Glutamatergic neuron (in vitro differentiated cells): ENCODE measurements at regions not wholly inside any gene's neighbourhood (a gene's known extent, or its start where the extent isn't known, plus 50 kb on each side); places are given as distances from the start of the nearest gene placed in this dataset.

Source experiments
- DNase-seq: peaks from one replicate; pipeline ENCODE4 v3.0.0; 2022
- H3K27ac Mint-ChIP-seq: one replicate; pipeline ENCODE4 v1.8.0; 2020; ENCODE audit warnings: mild to moderate bottlenecking, mixed read lengths, inconsistent platforms; ENCODE audit not compliant: unreplicated experiment
- H3K27me3 Mint-ChIP-seq: one replicate; pipeline ENCODE4 v1.8.0; 2020; ENCODE audit warnings: mild to moderate bottlenecking, moderate library complexity, mixed read lengths, inconsistent platforms; ENCODE audit not compliant: unreplicated experiment
- H3K36me3 Mint-ChIP-seq: one replicate; pipeline ENCODE4 v1.8.0; 2020; ENCODE audit warnings: mild to moderate bottlenecking, mixed read lengths, inconsistent platforms; ENCODE audit not compliant: unreplicated experiment
- H3K4me1 Mint-ChIP-seq: one replicate; pipeline ENCODE4 v1.8.0; 2020; ENCODE audit warnings: mild to moderate bottlenecking, low read depth, mixed read lengths, inconsistent platforms; ENCODE audit not compliant: unreplicated experiment
- H3K4me3 Mint-ChIP-seq: one replicate; pipeline ENCODE4 v1.8.0; 2020; ENCODE audit warnings: mild to moderate bottlenecking, mixed read lengths, inconsistent platforms; ENCODE audit not compliant: unreplicated experiment
- H3K9me3 Mint-ChIP-seq: one replicate; pipeline ENCODE4 v1.8.0; 2020; ENCODE audit warnings: mild to moderate bottlenecking, moderate library complexity, mixed read lengths, inconsistent platforms; ENCODE audit not compliant: unreplicated experiment
- CTCF ChIP-seq: fragments of 200-600 bp; sonication (generic); IDR thresholded peaks from one replicate; pipeline ENCODE4 v1.5.0; 2021; ENCODE audit not compliant: partially characterized antibody, unreplicated experiment

GRCh38 chr16:73408716-73409115 is 360.8 kb upstream of the ZFHX3 start:
- Mint-ChIP-seq H3K27me3 (peaks cover 3% of the 10 kb centered on the region), H3K4me1 (peaks cover 12% of the 10 kb centered on the region), H3K36me3 (no peaks in the 10 kb centered on the region), H3K27ac (no peak overlapping the region), H3K4me3 (no peak overlapping the region), H3K9me3 (peaks cover 2% of the 10 kb centered on the region)
- no peak for DNase-seq
- no peak for TF ChIP-seq CTCF

- Mint-ChIP-seq H3K9me3 (peaks cover 2% of the 10 kb centered on the region), H3K27ac (no peak overlapping the region), H3K36me3 (no peaks in the 10 kb centered on the region), H3K4me3 (no peak overlapping the region), H3K4me1 (peaks cover 16% of the 10 kb centered on the region), H3K27me3 (peaks cover 3% of the 10 kb centered on the region)
- DNase-seq: no peak
- no peak for TF ChIP-seq CTCF
Observed at GRCh38 chr16:73408311-73408710, 360.4 kb upstream of the ZFHX3 start.

DNA sequence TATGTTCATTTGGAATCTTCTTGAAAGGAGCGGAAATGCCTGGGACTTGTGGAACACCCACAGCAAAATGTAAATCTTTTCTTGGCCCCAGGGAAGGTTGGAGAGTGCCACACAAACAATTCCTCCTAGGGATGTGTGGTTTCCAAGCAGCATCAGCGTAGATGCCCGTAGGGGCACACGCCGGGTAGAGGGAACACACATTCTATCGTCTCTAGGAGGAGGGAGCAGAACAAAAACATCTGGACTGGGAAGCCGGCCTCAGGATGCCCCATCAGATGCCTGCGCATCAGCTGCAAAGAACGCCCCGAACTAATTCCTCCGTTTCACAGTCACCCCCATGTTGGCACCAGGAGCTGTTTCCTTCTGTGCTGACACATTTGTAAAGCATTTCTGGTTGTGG is 357.9 kb upstream of the ZFHX3 start:
- Mint-ChIP-seq H3K4me1 (peaks cover 28% of the 10 kb centered on the region), H3K27me3 (peaks cover 6% of the 10 kb centered on the region), H3K27ac (no peak overlapping the region), H3K9me3 (peaks cover 4% of the 10 kb centered on the region), H3K36me3 (no peaks in the 10 kb centered on the region), H3K4me3 (no peak overlapping the region)
- no peak for DNase-seq
- no peak for TF ChIP-seq CTCF

DNA sequence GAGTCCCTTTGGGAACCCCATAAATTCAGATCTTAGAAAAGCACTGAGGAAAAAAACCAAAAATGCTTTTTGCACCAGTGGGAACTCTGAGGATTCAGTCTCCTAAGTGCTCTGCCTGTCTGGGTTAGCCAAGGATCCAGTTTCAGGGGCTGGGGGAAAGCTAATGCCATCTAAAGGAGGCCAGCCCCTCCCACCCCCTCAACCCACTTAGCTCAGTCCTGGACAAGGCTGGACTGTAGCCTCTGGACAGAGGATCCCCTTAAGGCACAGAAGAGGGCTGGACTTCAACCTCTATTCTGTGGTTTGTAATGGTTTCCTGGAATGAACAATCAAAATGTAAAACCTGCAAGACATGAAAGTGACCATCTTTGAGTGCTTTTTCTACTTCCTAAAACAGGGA is 356.1 kb upstream of the ZFHX3 start:
- Mint-ChIP-seq H3K27me3 (peaks cover 8% of the 10 kb centered on the region), H3K27ac (peak overlapping the region; percentile 34), H3K36me3 (no peaks in the 10 kb centered on the region), H3K4me1 (peaks cover 34% of the 10 kb centered on the region), H3K4me3 (no peak overlapping the region), H3K9me3 (peaks cover 6% of the 10 kb centered on the region)
- no peak for TF ChIP-seq CTCF
- DNase-seq: no peak

- no peak for TF ChIP-seq CTCF
- Mint-ChIP-seq H3K27me3 (peaks cover 8% of the 10 kb centered on the region), H3K36me3 (no peaks in the 10 kb centered on the region), H3K4me1 (peaks cover 34% of the 10 kb centered on the region), H3K27ac (peak overlapping the region; percentile 76), H3K4me3 (no peak overlapping the region), H3K9me3 (peaks cover 6% of the 10 kb centered on the region)
- peak; percentile 39 for DNase-seq
Observed at GRCh38 chr16:73403291-73403690, 355.4 kb upstream of the ZFHX3 start.
